HUES64 (cell line): ENCODE measurements at regions not wholly inside any gene's neighbourhood (a gene's known extent, or its start where the extent isn't known, plus 50 kb on each side); places are given as distances from the start of the nearest gene placed in this dataset.
"Not testable (repeated sequence)": the region's sequence is repeated elsewhere in the genome, so short reads cannot be mapped to it uniquely, and the experiment has no call there.

ENCODE experiments used
- H3K27ac ChIP-seq: 2 replicates; pipeline ENCODE4 v1.7.0; 2013; ENCODE audit warnings: low read depth, low read length, inconsistent platforms
- H3K27me3 ChIP-seq: 2 replicates; pipeline ENCODE4 v1.6.1; 2013; ENCODE audit warnings: mild to moderate bottlenecking, low read length; ENCODE audit not compliant: insufficient read depth
- H3K36me3 ChIP-seq: 2 replicates; pipeline ENCODE4 v1.6.1; 2013; ENCODE audit warnings: mild to moderate bottlenecking, low read length; ENCODE audit not compliant: insufficient read depth
- H3K4me1 ChIP-seq: 2 replicates; pipeline ENCODE4 v1.6.1; 2013; ENCODE audit warnings: mild to moderate bottlenecking, low read length, moderate library complexity; ENCODE audit not compliant: insufficient read depth
- H3K4me3 ChIP-seq: 2 replicates; pipeline ENCODE4 v1.5.1; 2013; ENCODE audit warnings: mild to moderate bottlenecking, low read length, moderate library complexity
- H3K9ac ChIP-seq: 2 replicates; pipeline ENCODE4 v1.6.1; 2013; ENCODE audit warnings: mild to moderate bottlenecking, low read depth, low read length
- H3K9me3 ChIP-seq: 2 replicates; pipeline ENCODE4 v1.6.1; 2013; ENCODE audit warnings: low read depth, low read length; ENCODE audit not compliant: insufficient read depth
- WGBS: fragments of 150-250, 120-280 bp; methylation state at CpG from one replicate; pipeline ENCODE4 v1.1.7; 2013; ENCODE audit warnings: missing lambda C conversion rate; 5-methylcytosine and 5-hydroxymethylcytosine counted together

DNA sequence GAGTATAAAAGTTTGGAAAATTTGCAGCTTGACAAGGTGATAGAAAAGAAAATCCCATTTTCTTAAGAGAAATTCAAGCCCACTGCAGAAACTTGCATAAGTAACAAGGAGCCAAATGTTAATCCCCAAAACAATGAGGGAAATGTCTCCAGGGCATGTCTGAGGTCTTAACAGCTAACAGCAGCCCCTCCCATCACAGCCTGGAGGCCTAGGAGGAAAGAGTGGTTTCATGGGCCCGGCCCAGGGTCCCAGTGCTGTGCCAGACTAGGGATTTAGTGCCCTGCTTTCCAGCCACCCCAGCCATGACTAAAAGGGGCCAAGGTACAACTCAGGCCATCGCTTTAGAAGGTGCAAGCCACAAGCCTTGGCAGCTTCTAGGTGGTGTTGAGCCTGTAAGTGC lies 123.7 kb upstream of the TRPC6 start:
- peaks cover 12% of the 10 kb centered on the region; the same call in 1 of the 2 replicates for H3K4me1 ChIP-seq
- no peaks in the 10 kb centered on the region for H3K36me3 ChIP-seq
- whole genome bisulfite sequencing: 76% methylated on average over 2 of the region's 2 CpGs
- H3K4me3 ChIP-seq: no peak overlapping the region
- no peak overlapping the region for H3K9ac ChIP-seq
- no peaks in the 10 kb centered on the region for H3K9me3 ChIP-seq
- no peak overlapping the region for H3K27ac ChIP-seq
- H3K27me3 ChIP-seq: no peaks in the 10 kb centered on the region

DNA sequence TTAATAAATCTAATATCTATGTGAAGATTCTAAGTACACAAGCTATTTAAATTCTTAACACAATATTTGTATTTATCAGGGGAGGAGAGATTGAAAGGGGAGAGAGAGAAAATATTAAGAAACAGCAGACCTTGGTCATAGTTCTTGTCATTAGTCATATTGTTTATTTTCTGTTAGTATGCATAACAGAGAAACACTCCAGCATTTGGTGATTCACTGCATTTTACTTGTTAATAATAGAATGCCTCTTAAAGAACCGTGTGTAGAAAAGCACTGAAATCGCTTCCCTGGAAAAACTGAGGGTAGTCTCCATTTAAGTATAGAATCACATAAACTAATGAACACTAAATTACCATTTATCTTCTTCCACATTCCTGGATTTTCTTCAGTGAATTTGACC lies 122.7 kb upstream of the TRPC6 start:
- Histone ChIP-seq H3K4me1 (peaks cover 12% of the 10 kb centered on the region; the same call in 1 of the 2 replicates), H3K9me3 (no peaks in the 10 kb centered on the region), H3K4me3 (no peak overlapping the region), H3K9ac (no peak overlapping the region), H3K36me3 (no peaks in the 10 kb centered on the region), H3K27ac (no peak overlapping the region), H3K27me3 (no peaks in the 10 kb centered on the region)
- WGBS: 100% methylated on average over 2 of the region's 2 CpGs

DNA sequence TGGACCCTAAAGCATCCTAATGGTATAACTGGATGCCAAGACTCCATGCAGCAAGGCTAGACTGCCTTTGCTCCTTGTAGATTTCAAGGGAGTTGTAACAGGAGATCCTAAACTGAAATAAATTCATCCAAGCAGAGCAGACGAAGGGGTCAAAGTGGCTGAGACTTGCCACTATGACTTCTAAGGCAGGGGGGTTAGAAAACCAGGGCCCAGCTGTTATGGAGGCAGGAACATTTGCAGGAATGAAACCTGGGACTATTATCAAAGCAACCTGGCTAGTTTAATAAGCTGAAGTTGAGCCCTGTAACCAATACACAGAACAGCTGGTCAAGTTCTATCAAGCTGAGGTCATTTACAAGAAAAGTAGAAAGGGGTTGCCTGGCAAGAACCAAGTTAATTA lies 122.2 kb upstream of the TRPC6 start:
- WGBS: 93% methylated on average over 1 of the region's 1 CpG
- H3K27ac ChIP-seq: no peak overlapping the region

DNA sequence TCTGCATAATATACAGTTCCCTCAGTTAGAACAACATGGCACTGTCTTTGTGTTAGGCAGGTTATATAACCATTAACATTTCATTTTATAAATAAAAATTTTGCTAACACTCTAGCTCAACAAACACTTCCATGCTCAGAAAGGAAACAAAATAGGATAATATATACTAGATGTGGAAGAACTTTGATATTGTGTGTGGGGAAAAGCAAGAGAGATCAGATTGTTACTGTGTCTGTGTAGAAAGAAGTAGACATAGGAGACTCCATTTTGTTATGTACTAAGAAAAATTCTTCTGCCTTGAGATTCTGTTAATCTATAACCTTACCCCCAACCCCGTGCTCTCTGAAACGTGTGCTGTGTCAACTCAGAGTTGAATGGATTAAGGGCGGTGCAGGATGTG lies 111.1 kb upstream of the TRPC6 start:
- not testable (repeated sequence) for H3K9ac ChIP-seq, H3K4me1 ChIP-seq, H3K4me3 ChIP-seq, H3K36me3 ChIP-seq, H3K9me3 ChIP-seq, H3K27me3 ChIP-seq
- H3K27ac ChIP-seq: peak overlapping the region; percentile 50; the same call in 1 of the 2 replicates
- no CpG with 5 or more reads among the region's 3 CpGs for WGBS

More for the DNA sequence above, 122.2 kb upstream of the TRPC6 start:
- Histone ChIP-seq H3K9me3 (no peaks in the 10 kb centered on the region), H3K27me3 (no peaks in the 10 kb centered on the region), H3K9ac (no peak overlapping the region), H3K4me1 (peaks cover 12% of the 10 kb centered on the region; the same call in 1 of the 2 replicates), H3K36me3 (no peaks in the 10 kb centered on the region), H3K4me3 (no peak overlapping the region)

DNA sequence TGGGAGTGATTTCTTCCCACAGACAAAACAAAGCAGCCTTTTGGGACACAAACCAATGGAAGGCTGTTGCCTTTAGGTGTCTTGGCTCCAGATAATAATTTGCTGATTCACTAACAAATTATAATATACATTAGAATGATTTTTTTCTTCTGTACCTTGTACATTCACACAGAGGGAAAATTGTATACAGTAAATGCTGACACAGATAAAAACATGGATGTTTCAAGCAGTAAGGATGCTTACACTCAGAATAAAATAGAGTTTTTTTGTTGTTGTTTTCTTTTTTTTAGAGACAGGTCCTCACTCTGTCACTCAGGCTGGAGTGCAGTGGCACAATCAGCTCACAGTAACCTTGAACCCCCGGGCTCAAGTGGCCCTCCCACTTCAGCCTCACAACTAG lies 109.2 kb upstream of the TRPC6 start:
- 82% methylated on average over 1 of the region's 1 CpG for WGBS

DNA sequence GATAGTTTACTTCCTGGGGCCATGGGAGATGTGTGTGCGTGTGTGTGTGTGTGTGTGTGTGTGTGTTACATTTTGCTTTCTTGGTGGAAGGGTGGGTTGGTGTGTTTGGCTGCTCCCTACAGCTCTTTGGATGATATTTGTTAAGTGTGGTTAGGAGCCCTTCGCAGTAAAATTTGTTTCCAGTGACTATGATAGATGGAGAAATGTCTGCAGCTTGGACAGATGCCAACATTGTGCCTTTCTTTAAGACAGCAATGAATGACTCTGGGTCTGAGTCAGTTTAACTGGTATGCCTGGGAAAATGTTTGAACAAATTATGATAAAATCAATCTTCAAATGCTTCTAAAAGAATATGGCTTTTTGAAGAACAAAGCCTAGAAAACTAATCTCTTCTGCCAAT lies 102.7 kb upstream of the TRPC6 start:
- Histone ChIP-seq H3K27me3 (no peaks in the 10 kb centered on the region), H3K4me1 (no peaks in the 10 kb centered on the region), H3K9ac (no peak overlapping the region), H3K9me3 (peaks cover 22% of the 10 kb centered on the region), H3K4me3 (no peak overlapping the region), H3K27ac (no peak overlapping the region), H3K36me3 (no peaks in the 10 kb centered on the region)
- WGBS: 94% methylated on average over 2 of the region's 2 CpGs

More for the DNA sequence above, 109.2 kb upstream of the TRPC6 start:
- Histone ChIP-seq H3K4me3 (no peak overlapping the region), H3K4me1 (peaks cover 4% of the 10 kb centered on the region; the same call in 1 of the 2 replicates), H3K27me3 (no peaks in the 10 kb centered on the region), H3K36me3 (no peaks in the 10 kb centered on the region), H3K9me3 (peaks cover 8% of the 10 kb centered on the region), H3K27ac (no peak overlapping the region), H3K9ac (no peak overlapping the region)

DNA sequence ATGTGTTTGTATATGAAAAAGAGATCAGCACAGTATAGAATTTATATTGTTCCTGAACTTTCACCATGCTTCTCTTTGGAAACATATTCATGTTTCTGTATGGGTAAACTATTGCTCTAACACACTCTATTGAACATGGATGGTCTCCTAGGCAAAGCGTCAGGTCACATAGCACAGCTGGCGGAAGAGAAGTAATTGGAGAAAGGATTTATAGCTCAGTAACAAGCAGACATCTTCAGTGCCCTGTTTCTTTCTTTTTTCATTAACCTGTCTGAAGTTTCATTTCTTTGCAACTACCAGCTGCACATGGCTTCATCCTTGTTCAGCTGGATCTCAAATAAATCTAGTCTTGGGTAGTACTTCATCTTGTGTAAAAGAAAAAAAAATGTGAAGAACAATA lies 84.4 kb upstream of the TRPC6 start:
- no peak overlapping the region for H3K27ac ChIP-seq
- no peaks in the 10 kb centered on the region for H3K4me1 ChIP-seq
- no peak overlapping the region for H3K4me3 ChIP-seq
- no peak overlapping the region for H3K9ac ChIP-seq
- H3K27me3 ChIP-seq: no peaks in the 10 kb centered on the region
- WGBS: 100% methylated on average over 1 of the region's 2 CpGs
- H3K9me3 ChIP-seq: no peaks in the 10 kb centered on the region
- no peaks in the 10 kb centered on the region for H3K36me3 ChIP-seq

DNA sequence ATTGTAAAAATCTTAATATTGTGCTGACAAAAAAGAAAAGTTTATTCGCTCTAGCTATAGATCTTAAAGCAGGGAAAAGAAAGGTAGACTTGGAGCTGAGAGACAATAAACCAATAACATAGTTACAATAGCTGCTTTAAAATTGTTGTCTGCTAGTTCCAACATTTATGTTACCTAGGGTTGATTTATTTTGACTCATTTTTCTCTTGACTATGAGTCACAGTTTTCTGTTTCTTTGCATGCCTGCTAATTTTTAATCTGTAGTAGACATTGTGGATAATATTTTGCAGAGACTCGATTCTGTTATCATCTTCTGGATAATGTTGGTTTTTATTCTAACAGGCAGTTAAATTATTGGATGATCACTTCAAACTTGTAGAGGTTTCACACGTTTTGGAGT lies 83.1 kb upstream of the TRPC6 start:
- H3K9me3 ChIP-seq: no peaks in the 10 kb centered on the region
- H3K27me3 ChIP-seq: no peaks in the 10 kb centered on the region
- no peak overlapping the region for H3K4me3 ChIP-seq
- WGBS: 87% methylated on average over 3 of the region's 3 CpGs
- H3K36me3 ChIP-seq: no peaks in the 10 kb centered on the region
- no peak overlapping the region for H3K9ac ChIP-seq
- H3K4me1 ChIP-seq: no peaks in the 10 kb centered on the region
- H3K27ac ChIP-seq: no peak overlapping the region

DNA sequence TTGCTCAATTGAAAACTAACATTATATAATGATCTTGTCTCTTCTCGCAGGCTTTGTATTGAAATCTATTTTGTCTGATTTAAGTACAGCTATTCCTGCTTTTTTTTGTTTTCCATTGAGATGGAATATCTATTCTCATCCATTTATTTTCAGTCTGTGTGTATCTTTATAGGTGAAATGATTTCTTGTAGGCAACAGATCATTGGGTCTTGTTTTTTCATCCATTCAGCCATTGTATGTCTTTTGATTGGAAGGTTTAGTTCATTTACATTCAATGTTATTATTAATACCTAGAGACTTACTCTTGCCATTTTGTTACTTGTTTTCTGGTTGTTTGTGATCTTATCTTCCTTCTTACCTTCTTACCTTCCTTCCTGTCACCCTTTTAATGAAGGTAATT lies 77.8 kb upstream of the TRPC6 start:
- no peaks in the 10 kb centered on the region for H3K4me1 ChIP-seq
- H3K36me3 ChIP-seq: no peaks in the 10 kb centered on the region
- no peak overlapping the region for H3K9ac ChIP-seq
- no peak overlapping the region for H3K27ac ChIP-seq
- WGBS: no CpG with 5 or more reads among the region's 1 CpG
- H3K9me3 ChIP-seq: no peaks in the 10 kb centered on the region
- no peak overlapping the region for H3K4me3 ChIP-seq
- no peaks in the 10 kb centered on the region for H3K27me3 ChIP-seq
